Neural progenitor cell (in vitro differentiated cells): ENCODE measurements at regions not wholly inside any gene's neighbourhood (a gene's known extent, or its start where the extent isn't known, plus 50 kb on each side); places are given as distances from the start of the nearest gene placed in this dataset.

Experiments used
- DNase-seq: peaks from one replicate; pipeline ENCODE4 v3.0.0-alpha.2; 2016; ENCODE audit warnings: low spot score
- H2AFZ ChIP-seq: fragments of 200-600 bp; sonication (generic); replicated peaks from 2 replicates; pipeline ENCODE4 v1.6.1; 2016; ENCODE audit warnings: antibody characterized with exemption
- H3F3A ChIP-seq: fragments of 200-600 bp; sonication (generic); 2 replicates; pipeline ENCODE4 v1.6.1; 2016; ENCODE audit warnings: antibody characterized with exemption, low read depth
- H3K27ac ChIP-seq: fragments of 200-600 bp; sonication (generic); 2 replicates; pipeline ENCODE4 v1.5.1; 2016; ENCODE audit warnings: mild to moderate bottlenecking
- H3K27me3 ChIP-seq: fragments of 200-600 bp; sonication (generic); 2 replicates; pipeline ENCODE4 v1.6.1; 2016; ENCODE audit warnings: mild to moderate bottlenecking, moderate library complexity
- H3K36me3 ChIP-seq: fragments of 200-600 bp; sonication (generic); 2 replicates; pipeline ENCODE4 v1.5.1; 2016
- H3K4me1 ChIP-seq: fragments of 200-600 bp; sonication (generic); 2 replicates; pipeline ENCODE4 v1.6.1; 2016; ENCODE audit warnings: mixed run types
- H3K4me2 ChIP-seq: fragments of 200-600 bp; sonication (generic); 2 replicates; pipeline ENCODE4 v1.6.1; 2016
- H3K4me3 ChIP-seq: fragments of 200-600 bp; sonication (generic); 2 replicates; pipeline ENCODE4 v1.5.1; 2016
- H3K79me2 ChIP-seq: fragments of 200-600 bp; sonication (generic); 2 replicates; pipeline ENCODE4 v1.6.1; 2016; ENCODE audit warnings: low read depth
- H3K9ac ChIP-seq: fragments of 200-600 bp; sonication (generic); 2 replicates; pipeline ENCODE4 v1.6.1; 2016
- H3K9me3 ChIP-seq: fragments of 200-600 bp; sonication (generic); 2 replicates; pipeline ENCODE4 v1.5.1; 2016; ENCODE audit warnings: low read depth
- H4K20me1 ChIP-seq: fragments of 200-600 bp; sonication (generic); 2 replicates; pipeline ENCODE4 v1.6.1; 2016; ENCODE audit warnings: low read depth
- H3K27ac Mint-ChIP-seq: 3 replicates; pipeline ENCODE4 v1.8.0; 2021; ENCODE audit warnings: mixed read lengths
- H3K27me3 Mint-ChIP-seq: 2 replicates; pipeline ENCODE4 v1.8.0; 2022; ENCODE audit warnings: low read depth, mild to moderate bottlenecking, inconsistent platforms, moderate library complexity, mixed read lengths; ENCODE audit not compliant: insufficient read depth
- H3K36me3 Mint-ChIP-seq: 3 replicates; pipeline ENCODE4 v1.8.0; 2021; ENCODE audit warnings: mixed read lengths
- H3K4me1 Mint-ChIP-seq: 3 replicates; pipeline ENCODE4 v1.8.0; 2021; ENCODE audit warnings: mixed read lengths
- H3K4me3 Mint-ChIP-seq: 3 replicates; pipeline ENCODE4 v1.8.0; 2021; ENCODE audit warnings: mild to moderate bottlenecking, moderate library complexity, mixed read lengths
- H3K9me3 Mint-ChIP-seq: 3 replicates; pipeline ENCODE4 v1.8.0; 2020; ENCODE audit warnings: mixed read lengths
- EZH2 ChIP-seq: fragments of 200-600 bp; sonication (generic); IDR thresholded peaks from 2 replicates; pipeline ENCODE4 v1.6.1; 2017; ENCODE audit warnings: antibody characterized with exemption, mild to moderate bottlenecking, moderate library complexity
- EZH2phosphoT487 ChIP-seq: fragments of 200-600 bp; sonication (generic); IDR thresholded peaks from 2 replicates; pipeline ENCODE4 v1.6.1; 2017; ENCODE audit warnings: antibody characterized with exemption
- TF ChIP-seq, protein P1 (sequence below): fragments of 200-600 bp; sonication (generic); IDR thresholded peaks from 2 replicates; pipeline ENCODE4 v1.5.1; 2017; ENCODE audit warnings: antibody characterized with exemption, mild to moderate bottlenecking

DNA sequence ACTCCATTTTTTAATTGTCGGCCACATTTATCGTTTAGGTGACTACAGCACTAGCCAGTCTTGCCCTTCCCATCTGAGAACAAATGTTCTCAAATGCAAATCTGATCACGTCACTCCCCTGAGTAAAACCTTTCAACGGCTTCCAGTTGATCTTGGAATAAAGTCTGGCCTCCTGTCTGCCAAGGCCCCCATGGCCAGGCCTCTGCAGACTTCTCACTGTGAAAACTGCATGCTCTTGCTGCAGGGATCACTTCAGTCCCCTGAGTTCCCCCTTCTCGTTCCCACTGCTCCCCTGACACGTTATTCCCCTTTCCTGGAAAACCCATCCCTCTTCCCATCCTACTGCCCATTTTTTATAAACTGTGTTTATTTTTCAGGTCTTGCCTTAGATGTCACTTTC lies 124.1 kb upstream of the NEBL start:
- Histone ChIP-seq H3K36me3 (no peaks in the 10 kb centered on the region), H3K27me3 (no peaks in the 10 kb centered on the region), H3K9me3 (no peaks in the 10 kb centered on the region), H2AFZ (no peak overlapping the region), H3K4me2 (no peak overlapping the region), H3K9ac (no peak overlapping the region), H3F3A (no peaks in the 10 kb centered on the region), H4K20me1 (no peaks in the 10 kb centered on the region), H3K27ac (no peak overlapping the region), H3K79me2 (peaks cover 16% of the 10 kb centered on the region), H3K4me3 (no peak overlapping the region), H3K4me1 (peaks cover 10% of the 10 kb centered on the region)
- H3K27me3 Mint-ChIP-seq = peaks cover 2% of the 10 kb centered on the region
- H3K36me3 Mint-ChIP-seq = peaks cover 26% of the 10 kb centered on the region
- DNase-seq = no peak
- no peak overlapping the region for H3K27ac Mint-ChIP-seq
- H3K9me3 Mint-ChIP-seq = no peaks in the 10 kb centered on the region
- no peak overlapping the region for H3K4me3 Mint-ChIP-seq
- TF ChIP-seq EZH2phosphoT487 (no peak), EZH2 (no peak)
- TF ChIP-seq, protein P1, sequence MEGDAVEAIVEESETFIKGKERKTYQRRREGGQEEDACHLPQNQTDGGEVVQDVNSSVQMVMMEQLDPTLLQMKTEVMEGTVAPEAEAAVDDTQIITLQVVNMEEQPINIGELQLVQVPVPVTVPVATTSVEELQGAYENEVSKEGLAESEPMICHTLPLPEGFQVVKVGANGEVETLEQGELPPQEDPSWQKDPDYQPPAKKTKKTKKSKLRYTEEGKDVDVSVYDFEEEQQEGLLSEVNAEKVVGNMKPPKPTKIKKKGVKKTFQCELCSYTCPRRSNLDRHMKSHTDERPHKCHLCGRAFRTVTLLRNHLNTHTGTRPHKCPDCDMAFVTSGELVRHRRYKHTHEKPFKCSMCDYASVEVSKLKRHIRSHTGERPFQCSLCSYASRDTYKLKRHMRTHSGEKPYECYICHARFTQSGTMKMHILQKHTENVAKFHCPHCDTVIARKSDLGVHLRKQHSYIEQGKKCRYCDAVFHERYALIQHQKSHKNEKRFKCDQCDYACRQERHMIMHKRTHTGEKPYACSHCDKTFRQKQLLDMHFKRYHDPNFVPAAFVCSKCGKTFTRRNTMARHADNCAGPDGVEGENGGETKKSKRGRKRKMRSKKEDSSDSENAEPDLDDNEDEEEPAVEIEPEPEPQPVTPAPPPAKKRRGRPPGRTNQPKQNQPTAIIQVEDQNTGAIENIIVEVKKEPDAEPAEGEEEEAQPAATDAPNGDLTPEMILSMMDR = no peak
- H3K4me1 Mint-ChIP-seq = peaks cover 6% of the 10 kb centered on the region

DNA sequence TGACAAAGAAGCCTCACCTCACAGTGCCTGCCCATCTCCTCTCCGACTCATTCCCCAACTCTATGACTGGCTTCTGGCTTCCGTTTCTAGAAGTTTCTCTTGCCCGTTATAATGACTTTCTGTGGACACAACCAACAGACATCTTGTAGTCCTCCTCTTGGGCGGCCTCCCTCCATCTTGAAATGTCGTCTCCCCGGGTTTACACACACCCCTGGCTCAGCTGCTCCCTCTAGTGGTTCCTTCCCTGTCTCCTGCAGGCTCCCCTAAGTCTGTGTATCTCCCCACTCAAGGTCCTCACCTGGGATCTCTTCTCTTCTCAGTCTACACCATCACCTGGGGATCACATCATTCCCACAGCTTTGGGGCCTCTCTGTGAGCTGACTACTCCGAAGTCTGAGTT lies 123.4 kb upstream of the NEBL start:
- Mint-ChIP-seq H3K4me1 (peaks cover 11% of the 10 kb centered on the region), H3K27ac (no peak overlapping the region), H3K4me3 (no peak overlapping the region), H3K36me3 (peaks cover 26% of the 10 kb centered on the region), H3K27me3 (peaks cover 2% of the 10 kb centered on the region), H3K9me3 (no peaks in the 10 kb centered on the region)
- H3K4me2 ChIP-seq = no peak overlapping the region
- no peaks in the 10 kb centered on the region for H3F3A ChIP-seq
- H2AFZ ChIP-seq = no peak overlapping the region
- H3K36me3 ChIP-seq = no peaks in the 10 kb centered on the region
- H3K4me3 ChIP-seq = no peak overlapping the region
- H3K79me2 ChIP-seq = peaks cover 16% of the 10 kb centered on the region
- H3K27ac ChIP-seq = no peak overlapping the region
- TF ChIP-seq, protein P1 = peak; percentile 51
- no peak for TF ChIP-seq EZH2
- H3K27me3 ChIP-seq = no peaks in the 10 kb centered on the region
- H3K4me1 ChIP-seq = peaks cover 10% of the 10 kb centered on the region
- no peaks in the 10 kb centered on the region for H3K9me3 ChIP-seq
- H3K9ac ChIP-seq = no peak overlapping the region
- no peaks in the 10 kb centered on the region for H4K20me1 ChIP-seq
- peak; percentile 44 for DNase-seq

DNA sequence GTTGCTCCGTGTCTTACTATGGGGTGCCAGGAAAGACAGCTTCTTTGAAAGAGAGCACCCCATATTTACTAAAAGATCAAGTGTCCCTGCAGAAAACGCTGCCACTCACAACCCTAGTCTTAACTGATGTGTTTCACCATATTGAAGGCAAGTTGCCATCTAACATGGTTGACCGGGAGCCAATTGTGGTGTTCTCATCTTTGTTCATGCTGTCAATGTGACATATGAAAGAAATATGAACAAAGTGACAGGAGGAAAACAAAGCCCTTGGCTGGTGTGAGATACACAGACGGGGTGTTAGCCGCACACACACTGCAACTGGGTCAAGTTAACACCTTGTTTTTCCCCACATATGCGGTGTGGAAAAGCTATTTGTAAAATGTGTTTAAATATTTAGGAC lies 122.3 kb upstream of the NEBL start:
- Histone ChIP-seq H3K4me2 (no peak overlapping the region), H3K9ac (no peak overlapping the region), H3K4me1 (peaks cover 10% of the 10 kb centered on the region), H3F3A (no peaks in the 10 kb centered on the region), H3K9me3 (no peaks in the 10 kb centered on the region), H3K4me3 (no peak overlapping the region), H3K27ac (no peak overlapping the region), H2AFZ (no peak overlapping the region), H3K27me3 (no peaks in the 10 kb centered on the region), H3K36me3 (no peaks in the 10 kb centered on the region), H3K79me2 (peaks cover 14% of the 10 kb centered on the region), H4K20me1 (no peaks in the 10 kb centered on the region)
- Mint-ChIP-seq H3K27me3 (peaks cover 2% of the 10 kb centered on the region), H3K36me3 (peaks cover 28% of the 10 kb centered on the region), H3K4me1 (peaks cover 11% of the 10 kb centered on the region), H3K4me3 (no peak overlapping the region), H3K27ac (no peak overlapping the region), H3K9me3 (no peaks in the 10 kb centered on the region)
- TF ChIP-seq EZH2 (no peak), EZH2phosphoT487 (no peak)
- TF ChIP-seq, protein P1 = no peak
- no peak for DNase-seq

DNA sequence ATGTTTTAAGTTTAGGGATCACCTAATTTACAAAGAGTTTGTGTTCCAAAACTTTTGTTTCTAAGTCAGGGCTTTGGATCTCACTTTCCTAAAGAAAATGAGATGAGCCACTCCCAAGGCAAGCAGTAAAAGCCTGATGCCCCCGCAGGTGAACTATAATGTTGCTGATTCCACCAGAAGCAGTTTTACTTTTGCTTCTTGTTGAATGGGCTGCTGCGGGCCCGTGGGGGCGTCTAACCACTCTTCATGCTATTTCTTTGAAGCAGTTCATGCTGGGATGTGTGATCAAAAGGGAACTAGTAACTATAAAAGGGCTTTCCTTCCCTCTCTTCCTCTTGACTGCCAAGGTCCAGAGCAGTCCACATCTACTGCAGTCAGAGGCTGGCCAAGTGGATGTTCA lies 118.7 kb upstream of the NEBL start:
- Mint-ChIP-seq H3K27ac (no peak overlapping the region), H3K4me1 (peaks cover 9% of the 10 kb centered on the region), H3K27me3 (peaks cover 8% of the 10 kb centered on the region), H3K36me3 (peaks cover 34% of the 10 kb centered on the region), H3K9me3 (no peaks in the 10 kb centered on the region), H3K4me3 (no peak overlapping the region)
- Histone ChIP-seq H2AFZ (no peak overlapping the region), H3K79me2 (no peaks in the 10 kb centered on the region), H3K4me3 (no peak overlapping the region), H3K9me3 (no peaks in the 10 kb centered on the region), H3K27ac (peak overlapping the region; percentile 5), H3K4me1 (no peaks in the 10 kb centered on the region), H3K36me3 (no peaks in the 10 kb centered on the region), H3K4me2 (no peak overlapping the region), H3K9ac (no peak overlapping the region), H3K27me3 (no peaks in the 10 kb centered on the region), H4K20me1 (no peaks in the 10 kb centered on the region), H3F3A (no peaks in the 10 kb centered on the region)
- no peak for DNase-seq
- TF ChIP-seq EZH2phosphoT487 = no peak
- TF ChIP-seq, protein P1 = peak; percentile 23
- no peak for TF ChIP-seq EZH2
